ENCODE measurements at regions not wholly inside any gene's neighbourhood (a gene's known extent, or its start where the extent isn't known, plus 50 kb on each side); places are given as distances from the start of the nearest gene placed in this dataset.

GRCh38 chr9:28539434-28540070 lies 966.3 kb upstream of the C9orf72 start:
- DNase-seq (ENCODE audit: low read depth in 4 of 4, low spot score in 3 of 4), result no peak

DNA sequence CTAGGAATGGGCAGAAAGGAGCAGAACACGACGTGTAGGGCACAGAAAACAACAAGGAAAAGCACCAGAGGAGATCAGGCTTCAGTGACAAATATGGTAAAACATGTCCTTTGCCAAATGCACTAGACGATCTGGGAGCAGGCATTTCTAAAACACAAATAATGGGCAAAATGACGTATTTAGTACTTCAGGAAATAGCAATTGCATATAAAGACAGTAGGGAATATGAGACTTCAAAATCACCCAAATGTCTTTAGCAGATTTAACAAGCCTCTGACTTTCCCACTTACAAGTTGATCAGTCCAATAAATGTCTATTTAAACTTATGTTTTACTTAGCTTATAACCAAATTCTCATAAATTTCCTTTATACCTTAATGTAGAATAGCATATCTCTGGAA lies 969.6 kb upstream of the C9orf72 start:
- no peak for DNase-seq (ENCODE audit: low read depth in 4 of 4, low spot score in 3 of 4)

GRCh38 chr9:28547527-28547926 lies 974.2 kb upstream of the C9orf72 start:
- DNase-seq (ENCODE audit: low read depth in 4 of 4, low spot score in 3 of 4), result no peak

GRCh38 chr9:28563291-28563934 lies 990.1 kb upstream of the C9orf72 start:
- no peak for DNase-seq (ENCODE audit: low read depth in 4 of 4, low spot score in 3 of 4)

- no peak for DNase-seq (ENCODE audit: low read depth in 4 of 4, low spot score in 3 of 4)
Measured at GRCh38 chr9:28583832-28584231, 1010.6 kb upstream of the C9orf72 start.

DNA sequence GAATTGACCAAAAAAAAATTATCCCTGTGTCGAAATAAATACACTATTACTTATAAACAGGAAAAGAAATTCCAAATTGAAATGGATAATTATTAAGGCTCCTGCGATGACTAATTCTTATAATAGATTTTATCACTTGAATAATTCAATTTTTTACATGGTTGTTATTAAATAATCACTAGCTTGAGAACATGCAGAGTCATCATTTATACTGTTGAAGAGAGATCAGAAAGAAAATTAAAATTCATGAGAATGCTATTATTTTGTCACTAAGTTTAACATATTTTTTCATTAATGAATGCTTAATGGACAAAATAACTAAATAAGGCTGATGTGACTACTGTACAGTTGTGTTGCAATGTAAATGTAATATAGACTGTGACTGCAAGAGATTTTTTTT lies 1011.3 kb upstream of the C9orf72 start:
- DNase-seq (ENCODE audit: low read depth in 4 of 4, low spot score in 3 of 4), result no peak

DNA sequence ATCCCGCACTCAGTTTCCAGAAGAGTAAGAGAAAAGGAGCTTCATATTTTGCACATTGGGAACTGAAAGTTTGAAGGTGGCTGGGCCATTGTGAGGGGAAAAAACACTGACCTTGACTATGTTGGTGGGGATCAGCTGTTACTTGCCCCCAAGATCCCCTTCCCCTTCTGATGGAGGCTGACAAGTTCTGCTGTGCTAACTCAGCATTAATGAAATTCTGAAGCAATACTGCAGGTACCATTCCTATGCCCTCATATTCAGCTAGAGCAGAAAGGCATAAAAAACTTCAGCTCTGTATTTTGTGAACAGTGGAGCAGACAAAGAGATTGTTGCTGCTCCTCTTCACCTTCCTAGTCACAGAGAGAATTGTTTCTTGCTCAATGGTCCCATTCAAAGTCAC lies 1013.8 kb upstream of the C9orf72 start:
- no peak for DNase-seq (ENCODE audit: low read depth in 4 of 4, low spot score in 3 of 4)

- no peak for DNase-seq (ENCODE audit: low read depth in 4 of 4, low spot score in 3 of 4)
Measured at GRCh38 chr9:28598408-28598807, 1025.1 kb upstream of the C9orf72 start.

DNA sequence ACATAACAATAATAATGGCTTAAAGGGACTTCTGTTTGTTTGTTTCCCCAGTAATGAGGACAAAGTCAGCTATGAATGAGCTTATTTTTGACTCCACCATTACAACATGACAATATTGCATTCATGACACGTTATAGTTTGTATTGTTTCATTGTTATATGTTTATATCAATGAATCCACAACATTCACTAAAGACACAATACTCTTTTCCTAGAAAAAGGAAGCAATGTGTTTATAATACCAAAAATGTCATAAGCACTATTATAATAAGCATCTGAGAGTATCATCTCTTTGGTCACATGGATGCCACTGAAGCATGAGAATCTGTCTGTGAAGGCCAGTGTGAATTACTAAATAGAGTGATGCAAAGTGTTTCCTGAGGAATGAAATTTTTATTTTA lies 1026.9 kb upstream of the C9orf72 start:
- no peak for DNase-seq (ENCODE audit: low read depth in 4 of 4, low spot score in 3 of 4)

GRCh38 chr9:28607843-28608242 lies 1034.6 kb upstream of the C9orf72 start:
- no peak for DNase-seq (ENCODE audit: low read depth in 4 of 4, low spot score in 3 of 4)

GRCh38 chr9:28610339-28610738 lies 1037.1 kb upstream of the C9orf72 start:
- no peak for DNase-seq (ENCODE audit: low read depth in 4 of 4, low spot score in 3 of 4)

DNA sequence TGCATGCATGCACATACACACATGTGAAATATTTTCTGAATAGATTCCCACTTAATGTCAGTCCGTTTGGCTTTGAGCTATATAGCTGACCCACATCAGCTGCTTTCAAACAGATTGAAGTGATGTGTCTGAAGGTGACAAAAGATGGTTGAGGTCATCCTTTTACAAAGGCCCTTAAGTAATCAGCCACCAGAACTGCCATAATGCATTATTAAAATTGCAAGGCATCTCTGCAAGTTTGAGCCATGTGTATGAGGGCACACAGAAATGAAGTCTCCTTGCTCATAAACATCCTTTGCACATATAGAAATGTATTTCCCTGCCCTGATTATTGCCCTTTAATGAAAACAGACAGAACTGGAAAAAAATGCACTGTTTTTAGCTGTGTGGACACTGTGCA lies 1043.0 kb upstream of the C9orf72 start:
- no peak for DNase-seq (ENCODE audit: low read depth in 4 of 4, low spot score in 3 of 4)

DNA sequence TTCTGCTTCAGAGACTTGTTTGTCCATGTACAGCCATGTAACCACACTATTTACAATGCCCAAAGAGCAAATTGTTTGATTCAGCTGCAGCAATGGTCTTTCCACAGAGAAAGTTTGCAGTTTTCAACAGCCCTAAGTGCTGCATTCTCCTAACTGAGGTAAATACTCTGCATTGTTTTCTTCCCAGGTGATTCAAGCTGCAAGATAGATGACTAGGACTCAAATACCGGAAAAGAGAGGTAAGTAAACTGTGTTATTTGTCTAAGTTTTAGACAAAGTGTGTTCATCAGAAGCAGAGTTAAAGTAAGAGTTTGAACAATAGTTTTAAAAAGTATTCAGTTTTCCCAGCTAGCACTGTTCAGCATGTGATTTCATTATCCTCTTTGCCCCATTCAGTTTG lies 1046.7 kb upstream of the C9orf72 start:
- DNase-seq (ENCODE audit: low read depth in 4 of 4, low spot score in 3 of 4), result no peak

DNA sequence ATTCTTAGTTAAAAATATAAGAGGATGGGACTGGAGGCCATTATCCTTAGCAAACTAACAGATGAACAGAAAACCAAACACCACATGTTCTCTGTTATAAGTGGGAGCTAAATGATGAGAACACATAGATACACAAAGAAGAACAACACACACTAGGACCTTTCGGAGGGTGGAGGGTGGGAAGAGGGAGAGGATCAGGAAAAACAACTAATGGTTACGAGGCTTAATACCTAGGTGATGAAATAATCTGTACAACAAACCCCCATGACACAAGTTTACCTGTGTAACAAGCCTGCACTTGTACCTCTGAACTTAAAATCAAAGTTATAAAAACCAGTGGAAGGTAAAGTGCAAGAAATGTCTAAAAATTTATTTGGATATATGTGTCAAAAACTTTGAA lies 1047.4 kb upstream of the C9orf72 start:
- no peak for DNase-seq (ENCODE audit: low read depth in 4 of 4, low spot score in 3 of 4)

DNA sequence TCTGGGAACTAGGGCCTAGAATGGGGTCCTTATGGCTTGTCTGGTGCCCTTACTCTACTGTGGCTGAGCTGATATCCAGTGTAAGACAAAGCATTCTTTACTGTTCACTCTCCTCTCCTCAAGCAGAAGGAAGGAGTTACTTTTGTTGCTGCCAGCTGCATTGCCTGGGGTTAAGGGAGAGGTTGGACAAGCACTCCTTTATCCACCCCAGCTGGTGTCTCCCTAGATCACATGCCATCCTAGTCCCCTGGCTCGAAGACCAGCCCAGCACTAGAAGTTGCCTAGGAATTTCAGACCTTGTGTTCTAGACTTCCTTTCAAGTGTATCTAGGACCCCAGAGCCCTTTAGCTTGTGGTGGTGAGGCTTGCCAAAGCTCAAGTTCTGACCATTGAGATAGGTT lies 1051.5 kb upstream of the C9orf72 start:
- no peak for DNase-seq (ENCODE audit: low read depth in 4 of 4, low spot score in 3 of 4)

- no peak for DNase-seq (ENCODE audit: low read depth in 4 of 4, low spot score in 3 of 4)
Measured at GRCh38 chr9:28628031-28628430, 1054.8 kb upstream of the C9orf72 start.

DNA sequence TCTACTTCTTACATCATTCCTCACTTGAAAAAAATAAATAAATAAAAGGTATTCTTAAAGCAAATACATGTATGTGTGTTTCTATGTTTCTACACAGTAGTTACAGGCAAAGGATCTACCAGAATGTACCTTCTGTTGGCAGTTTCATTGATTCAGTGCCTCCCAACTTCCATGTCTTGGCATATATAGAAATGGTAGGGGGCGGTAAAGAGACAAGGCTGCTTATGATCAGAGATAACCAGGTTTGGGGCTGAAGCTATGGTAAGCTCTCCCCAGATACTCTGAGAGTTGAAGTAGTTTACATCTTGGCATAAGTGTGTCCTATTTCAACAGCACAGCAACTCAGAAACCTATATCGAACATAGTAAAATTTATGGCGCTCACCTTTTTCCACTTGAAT lies 1075.4 kb upstream of the C9orf72 start:
- no peak for DNase-seq (ENCODE audit: low read depth in 4 of 4, low spot score in 3 of 4)

- DNase-seq (ENCODE audit: low read depth in 4 of 4, low spot score in 3 of 4), result no peak
Measured at GRCh38 chr9:28650327-28650726, 1077.0 kb upstream of the C9orf72 start.

DNA sequence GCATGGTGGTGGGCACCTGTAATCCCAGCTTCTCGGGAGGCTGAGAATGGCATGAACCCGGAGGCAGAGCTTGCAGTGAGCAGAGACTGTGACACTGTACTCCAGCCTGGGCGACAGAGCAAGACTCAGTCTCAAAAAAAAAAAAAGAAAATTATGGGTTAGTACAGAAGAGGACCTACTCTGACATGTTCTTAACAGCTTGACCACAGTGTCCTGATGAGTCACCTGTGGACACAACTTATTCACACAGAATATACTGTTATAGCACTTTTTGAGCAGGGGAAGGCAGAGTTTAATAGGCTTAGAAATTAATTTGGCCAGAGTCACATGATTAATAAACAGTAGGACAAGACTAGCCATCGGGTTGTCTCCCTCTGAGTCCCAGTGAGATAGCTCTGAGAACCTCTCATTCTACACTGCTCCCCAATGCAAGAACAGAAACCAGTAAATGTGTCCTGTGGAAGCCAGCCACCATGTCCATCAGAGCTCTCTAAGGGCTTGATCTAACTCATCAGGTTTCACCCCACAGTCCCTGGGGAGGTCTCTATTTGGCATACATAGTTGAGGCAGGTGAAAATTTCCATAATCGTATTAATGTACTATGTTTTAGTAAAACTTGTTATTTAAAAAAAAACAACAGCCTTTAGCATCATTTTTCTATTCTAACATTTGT lies 1077.9 kb upstream of the C9orf72 start:
- no peak for DNase-seq (ENCODE audit: low read depth in 4 of 4, low spot score in 3 of 4)

- DNase-seq (ENCODE audit: low read depth in 4 of 4, low spot score in 3 of 4), result no peak
Measured at GRCh38 chr9:28653216-28653615, 1079.9 kb upstream of the C9orf72 start.

DNA sequence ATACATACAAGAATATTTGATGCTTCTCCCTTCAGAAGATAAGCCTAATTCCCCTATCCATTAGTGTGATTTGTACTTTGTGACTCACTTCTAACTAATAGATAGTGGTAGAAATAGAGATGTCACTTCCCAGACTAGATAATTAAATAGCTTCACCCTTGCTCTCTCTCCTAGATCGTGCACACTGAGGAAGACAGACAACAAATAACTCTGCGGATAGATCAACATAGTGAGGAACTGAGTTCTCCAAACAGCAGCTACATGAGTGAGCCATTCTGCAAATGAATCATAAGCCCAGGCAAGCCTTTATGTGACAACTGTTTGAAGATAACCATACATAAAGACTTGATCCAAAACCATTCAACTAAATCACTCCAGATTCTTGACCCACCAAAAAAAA lies 1083.4 kb upstream of the C9orf72 start:
- DNase-seq (ENCODE audit: low read depth in 4 of 4, low spot score in 3 of 4), result no peak

DNA sequence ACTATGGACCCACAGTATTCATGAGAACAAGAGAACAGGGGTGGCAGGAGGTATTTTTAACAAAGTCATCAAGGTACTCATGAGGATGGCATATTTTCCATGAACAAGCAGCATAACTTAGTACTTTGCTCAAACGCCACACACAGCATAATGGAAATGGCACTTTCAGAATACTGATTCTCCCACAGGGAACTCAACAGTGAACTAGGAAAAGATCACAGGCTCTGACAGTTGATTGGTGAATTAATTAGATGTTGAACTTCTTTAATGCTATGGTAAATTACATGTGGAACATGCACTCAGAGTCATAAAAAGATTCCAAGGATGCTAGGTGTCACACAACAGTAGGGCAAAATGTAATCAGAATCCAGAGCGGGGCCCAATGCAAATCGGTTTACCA lies 1088.6 kb upstream of the C9orf72 start:
- DNase-seq (ENCODE audit: low read depth in 4 of 4, low spot score in 3 of 4), result no peak

All from left renal pelvis (tissue), 4 donors.